Right kidney (tissue), 1 donor: ENCODE measurements at regions not wholly inside any gene's neighbourhood (a gene's known extent, or its start where the extent isn't known, plus 50 kb on each side); places are given as distances from the start of the nearest gene placed in this dataset.

Source experiments
- DNase-seq: peaks from one replicate; pipeline ENCODE4 v3.0.0-alpha.2; 2016

- no peak for DNase-seq
Observed at GRCh38 chr7:42432644-42433043, 195.6 kb upstream of the GLI3 start.

- no peak for DNase-seq
Observed at GRCh38 chr7:42431873-42432272, 194.9 kb upstream of the GLI3 start.

DNA sequence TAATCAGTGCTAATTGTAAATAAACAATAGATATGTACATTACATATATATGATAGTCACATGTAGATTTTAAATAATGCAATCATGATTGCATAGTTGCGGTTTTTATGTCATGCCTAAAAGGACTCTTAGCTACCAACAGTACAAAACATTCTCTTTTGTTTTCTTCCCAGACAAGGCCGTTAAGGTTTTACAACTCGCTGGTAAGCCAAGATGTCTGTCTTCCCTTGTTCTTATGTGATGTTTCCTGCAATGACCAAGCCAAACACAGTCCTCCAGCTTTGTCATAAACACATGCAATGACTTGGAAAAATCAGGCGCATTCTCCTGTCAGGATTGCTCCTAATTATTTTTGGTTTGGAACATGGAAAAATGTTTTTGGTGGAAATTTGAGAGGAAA, 192.3 kb upstream of the GLI3 start:
- DNase-seq, result no peak

- no peak for DNase-seq
Observed at GRCh38 chr7:42426163-42426562, 189.2 kb upstream of the GLI3 start.

DNA sequence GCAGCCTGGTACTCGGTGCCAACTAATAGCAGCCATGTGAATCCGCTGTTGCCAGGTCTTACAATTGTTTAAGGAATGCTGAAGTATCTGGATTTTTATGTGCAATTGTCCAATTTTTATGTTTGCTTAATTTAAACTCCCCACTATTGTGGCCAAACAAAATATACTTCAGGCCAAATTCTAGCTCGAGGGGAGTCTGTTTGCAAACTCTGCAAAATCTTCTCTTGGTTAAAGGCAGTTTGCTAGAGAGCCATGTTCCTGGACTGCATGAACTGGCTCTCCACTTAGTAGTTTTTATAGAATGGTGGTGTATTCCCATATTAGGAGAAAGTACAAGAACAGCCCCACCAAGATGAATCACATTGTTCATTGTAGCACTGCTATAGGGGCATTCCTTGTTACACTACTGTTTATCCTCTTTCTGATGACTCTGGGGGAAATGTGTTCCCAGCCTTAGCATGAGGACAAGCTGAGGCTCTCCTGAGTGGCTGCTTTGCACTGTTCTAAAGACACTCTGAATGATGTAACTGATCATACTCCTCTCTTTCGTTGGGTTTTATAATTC, 178.0 kb upstream of the GLI3 start:
- DNase-seq, result no peak

DNA sequence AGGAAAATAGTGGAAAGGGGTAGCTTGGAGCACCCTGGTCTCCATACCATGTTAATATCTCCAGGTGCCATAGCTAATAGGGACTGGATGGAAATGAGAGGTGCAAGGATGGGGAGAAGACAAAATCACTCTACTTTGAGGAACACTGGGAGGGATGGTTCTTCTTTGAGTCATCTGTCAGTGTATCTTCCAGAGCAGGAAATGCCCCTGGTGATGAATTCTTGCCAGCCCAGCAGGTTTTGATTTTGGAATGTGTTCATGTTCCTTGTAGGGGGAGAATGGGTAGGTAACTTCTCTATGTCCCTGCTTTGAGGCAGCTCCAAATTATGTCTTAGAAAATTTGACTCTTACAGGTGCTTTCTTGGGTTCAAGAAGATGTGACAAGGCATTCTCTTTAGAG, 177.0 kb upstream of the GLI3 start:
- no peak for DNase-seq

DNA sequence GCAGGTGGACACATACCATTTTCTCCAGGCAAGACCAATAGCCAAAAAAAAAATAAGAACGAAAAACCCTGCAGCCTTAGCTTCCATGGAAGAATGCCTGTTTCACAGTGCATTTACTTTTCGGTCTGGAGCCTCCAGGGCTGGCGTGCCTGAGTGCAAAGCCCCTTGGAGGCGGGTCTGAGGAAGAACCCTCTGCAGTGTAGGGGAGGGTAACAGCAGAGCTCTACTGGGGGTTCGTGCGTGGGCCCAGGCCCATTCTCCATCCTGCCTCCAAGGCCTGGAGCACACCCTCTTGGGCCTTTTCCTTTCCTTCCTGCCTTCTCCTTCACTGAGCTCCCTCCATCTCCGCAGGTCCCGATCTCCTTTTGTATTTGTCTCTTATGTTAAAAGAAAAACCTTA, 172.3 kb upstream of the GLI3 start:
- DNase-seq, result no peak

- DNase-seq, result peak; percentile 11
Observed at GRCh38 chr7:42407833-42408232, 170.8 kb upstream of the GLI3 start.

GRCh38 chr7:42407021-42407710, 170.2 kb upstream of the GLI3 start:
- DNase-seq, result no peak

- no peak for DNase-seq
Observed at GRCh38 chr7:42406358-42406757, 169.3 kb upstream of the GLI3 start.

DNA sequence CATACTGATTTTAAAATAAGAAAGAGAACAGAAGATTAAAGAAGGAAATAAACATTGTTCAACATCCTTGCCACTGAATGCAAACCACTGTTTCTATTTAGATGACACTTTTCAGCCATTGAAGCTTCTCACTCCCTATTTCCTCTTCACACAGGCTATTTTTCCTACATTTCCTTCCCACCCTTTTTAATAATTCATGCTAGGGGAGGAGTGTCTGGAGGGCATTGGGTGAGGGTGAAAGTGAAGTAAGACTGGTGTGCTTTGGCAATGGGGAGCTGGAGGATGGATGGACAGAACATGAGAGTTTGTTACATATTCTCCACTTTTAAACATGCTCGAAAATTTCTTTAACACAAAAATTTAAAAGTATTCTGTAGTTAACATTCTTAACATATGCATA, 168.8 kb upstream of the GLI3 start:
- no peak for DNase-seq

DNA sequence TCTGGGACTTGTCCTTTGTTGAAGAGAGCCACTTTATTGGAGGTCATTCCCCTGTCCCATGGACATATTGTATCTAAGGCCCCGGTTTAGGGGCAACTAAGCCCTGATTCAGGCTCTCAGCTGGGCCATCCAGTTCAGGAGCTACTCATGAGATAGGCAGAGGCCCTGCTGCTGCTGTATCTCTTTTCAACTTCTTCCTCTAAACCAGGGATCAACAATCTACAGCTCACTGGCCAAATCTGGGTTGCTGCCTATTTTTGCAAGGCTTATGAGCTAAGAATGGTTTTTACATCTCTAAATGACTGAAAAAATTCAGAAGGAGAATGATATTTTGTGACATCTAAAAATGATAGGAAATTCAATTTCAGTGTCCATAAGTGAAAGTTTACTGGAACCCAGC, 166.8 kb upstream of the GLI3 start:
- no peak for DNase-seq

- no peak for DNase-seq
Observed at GRCh38 chr7:42400961-42401360, 164.0 kb upstream of the GLI3 start.

DNA sequence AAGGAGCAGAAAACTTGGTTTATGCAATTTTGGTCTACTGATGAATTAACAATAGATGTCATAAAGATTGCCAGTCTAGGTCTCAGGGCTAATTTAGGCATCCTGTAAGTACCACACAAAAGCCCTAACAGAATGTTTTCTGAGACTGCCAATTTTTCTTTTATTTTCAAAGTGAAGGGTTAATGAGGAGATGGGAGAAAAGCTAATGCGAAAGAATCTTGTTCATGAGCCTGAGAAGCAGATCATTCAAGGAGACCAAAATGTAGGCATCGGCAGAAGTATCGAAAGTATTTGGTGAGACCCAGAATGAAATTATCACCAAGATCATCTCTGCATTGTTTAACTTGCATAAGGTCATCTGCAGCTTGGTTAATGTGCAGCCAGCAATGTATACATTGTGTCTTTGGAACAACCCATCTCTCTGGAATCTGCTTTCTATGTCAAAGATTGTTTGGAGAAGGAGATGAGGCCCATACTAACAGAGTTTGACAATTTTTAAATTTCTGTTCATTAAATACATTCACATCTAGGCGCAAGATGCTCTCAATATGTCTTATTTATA, 163.3 kb upstream of the GLI3 start:
- no peak for DNase-seq

GRCh38 chr7:42395607-42396006, 158.6 kb upstream of the GLI3 start:
- no peak for DNase-seq

- no peak for DNase-seq
Observed at GRCh38 chr7:42392826-42393225, 155.8 kb upstream of the GLI3 start.

- no peak for DNase-seq
Observed at GRCh38 chr7:42389697-42390096, 152.7 kb upstream of the GLI3 start.

- DNase-seq, result no peak
Observed at GRCh38 chr7:42385912-42386311, 148.9 kb upstream of the GLI3 start.

DNA sequence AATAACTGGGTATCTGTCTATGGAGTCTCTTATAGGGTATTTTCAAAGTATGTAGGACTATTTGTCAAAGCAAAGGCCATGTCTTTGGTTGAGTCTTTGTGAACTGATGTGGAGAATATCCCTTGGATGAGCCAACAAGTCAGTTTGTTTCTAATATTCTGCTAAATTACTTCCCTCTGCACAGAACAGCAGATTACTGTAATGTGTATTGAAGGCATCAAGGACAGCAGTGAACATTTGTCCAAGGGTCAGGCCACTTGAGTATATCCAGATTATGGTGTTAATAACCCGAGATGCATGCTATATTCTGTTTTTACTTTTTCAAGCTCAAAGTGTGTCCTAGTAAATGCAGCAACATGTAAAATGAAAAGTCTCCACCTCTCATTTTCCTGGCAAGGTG, 144.2 kb upstream of the GLI3 start:
- DNase-seq, result no peak

- no peak for DNase-seq
Observed at GRCh38 chr7:42380401-42380800, 143.4 kb upstream of the GLI3 start.

- DNase-seq, result no peak
Observed at GRCh38 chr7:42378149-42378548, 141.1 kb upstream of the GLI3 start.

DNA sequence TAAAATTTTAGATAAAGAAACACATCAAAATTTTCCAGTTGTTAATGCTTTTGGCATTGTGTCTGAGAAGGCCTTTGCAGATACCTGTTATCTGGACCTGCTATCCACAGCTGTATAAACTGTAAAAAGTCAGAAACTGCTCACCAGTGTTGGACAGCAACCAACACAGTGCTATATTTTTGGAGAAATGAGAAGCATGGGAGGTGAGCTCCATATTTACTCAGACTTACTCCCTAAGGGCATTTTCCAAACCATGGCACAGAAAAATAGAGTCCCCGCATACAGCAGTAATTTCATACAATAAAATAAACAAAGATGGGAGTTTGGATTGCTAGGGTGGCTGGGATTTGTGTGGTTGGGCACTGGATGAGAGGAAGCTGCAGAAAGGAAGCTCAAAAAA, 136.3 kb upstream of the GLI3 start:
- DNase-seq, result no peak

DNA sequence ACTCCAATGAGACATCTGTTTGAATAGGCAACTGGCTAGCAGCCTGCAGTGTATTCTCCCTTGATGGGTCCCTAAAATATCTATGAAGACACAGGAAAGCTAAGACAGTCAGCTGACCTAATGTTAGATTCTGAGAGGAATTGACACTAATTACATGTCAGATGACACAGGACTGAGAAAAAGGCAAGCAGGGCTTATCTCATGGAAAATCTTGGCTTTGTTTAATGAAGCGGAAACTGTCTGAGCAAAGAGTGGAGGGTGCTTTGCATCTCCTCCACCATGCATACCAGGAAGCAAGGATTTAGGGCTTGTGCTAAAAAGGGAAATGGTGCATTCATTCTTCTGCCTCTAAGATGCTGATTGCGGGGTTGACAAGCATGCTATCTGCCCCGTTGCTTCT, 135.5 kb upstream of the GLI3 start:
- DNase-seq, result no peak

DNA sequence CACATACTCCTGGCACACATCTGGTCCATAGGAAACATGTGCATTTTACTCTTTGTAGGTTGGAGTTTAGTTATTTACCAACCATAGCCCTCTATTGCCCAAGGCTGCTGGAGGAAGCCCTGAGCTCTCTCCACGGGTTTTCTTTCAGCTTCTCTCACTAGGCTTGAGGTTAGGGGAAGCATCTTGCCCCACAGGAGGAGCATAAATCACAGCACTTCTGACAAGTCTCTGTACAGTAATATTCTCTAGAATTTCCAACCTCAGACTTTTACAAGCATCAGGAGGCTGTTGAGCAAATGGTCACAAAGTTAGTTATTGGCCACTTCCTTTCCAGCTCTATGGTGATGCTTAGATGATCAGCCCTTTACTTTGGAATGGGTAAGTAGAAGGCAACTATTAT, 122.9 kb upstream of the GLI3 start:
- DNase-seq, result no peak
